Neural progenitor cell (in vitro differentiated cells): ENCODE measurements at regions not wholly inside any gene's neighbourhood (a gene's known extent, or its start where the extent isn't known, plus 50 kb on each side); places are given as distances from the start of the nearest gene placed in this dataset.

ENCODE experiments used
- DNase-seq: peaks from one replicate; pipeline ENCODE4 v3.0.0-alpha.2; 2016; ENCODE audit warnings: low spot score
- H2AFZ ChIP-seq: fragments of 200-600 bp; sonication (generic); replicated peaks from 2 replicates; pipeline ENCODE4 v1.6.1; 2016; ENCODE audit warnings: antibody characterized with exemption
- H3F3A ChIP-seq: fragments of 200-600 bp; sonication (generic); 2 replicates; pipeline ENCODE4 v1.6.1; 2016; ENCODE audit warnings: antibody characterized with exemption, low read depth
- H3K27ac ChIP-seq: fragments of 200-600 bp; sonication (generic); 2 replicates; pipeline ENCODE4 v1.5.1; 2016; ENCODE audit warnings: mild to moderate bottlenecking
- H3K27me3 ChIP-seq: fragments of 200-600 bp; sonication (generic); 2 replicates; pipeline ENCODE4 v1.6.1; 2016; ENCODE audit warnings: mild to moderate bottlenecking, moderate library complexity
- H3K36me3 ChIP-seq: fragments of 200-600 bp; sonication (generic); 2 replicates; pipeline ENCODE4 v1.5.1; 2016
- H3K4me1 ChIP-seq: fragments of 200-600 bp; sonication (generic); 2 replicates; pipeline ENCODE4 v1.6.1; 2016; ENCODE audit warnings: mixed run types
- H3K4me2 ChIP-seq: fragments of 200-600 bp; sonication (generic); 2 replicates; pipeline ENCODE4 v1.6.1; 2016
- H3K4me3 ChIP-seq: fragments of 200-600 bp; sonication (generic); 2 replicates; pipeline ENCODE4 v1.5.1; 2016
- H3K79me2 ChIP-seq: fragments of 200-600 bp; sonication (generic); 2 replicates; pipeline ENCODE4 v1.6.1; 2016; ENCODE audit warnings: low read depth
- H3K9ac ChIP-seq: fragments of 200-600 bp; sonication (generic); 2 replicates; pipeline ENCODE4 v1.6.1; 2016
- H3K9me3 ChIP-seq: fragments of 200-600 bp; sonication (generic); 2 replicates; pipeline ENCODE4 v1.5.1; 2016; ENCODE audit warnings: low read depth
- H4K20me1 ChIP-seq: fragments of 200-600 bp; sonication (generic); 2 replicates; pipeline ENCODE4 v1.6.1; 2016; ENCODE audit warnings: low read depth
- H3K27ac Mint-ChIP-seq: 3 replicates; pipeline ENCODE4 v1.8.0; 2021; ENCODE audit warnings: mixed read lengths
- H3K27me3 Mint-ChIP-seq: 2 replicates; pipeline ENCODE4 v1.8.0; 2022; ENCODE audit warnings: low read depth, mild to moderate bottlenecking, inconsistent platforms, moderate library complexity, mixed read lengths; ENCODE audit not compliant: insufficient read depth
- H3K36me3 Mint-ChIP-seq: 3 replicates; pipeline ENCODE4 v1.8.0; 2021; ENCODE audit warnings: mixed read lengths
- H3K4me1 Mint-ChIP-seq: 3 replicates; pipeline ENCODE4 v1.8.0; 2021; ENCODE audit warnings: mixed read lengths
- H3K4me3 Mint-ChIP-seq: 3 replicates; pipeline ENCODE4 v1.8.0; 2021; ENCODE audit warnings: mild to moderate bottlenecking, moderate library complexity, mixed read lengths
- H3K9me3 Mint-ChIP-seq: 3 replicates; pipeline ENCODE4 v1.8.0; 2020; ENCODE audit warnings: mixed read lengths
- EZH2 ChIP-seq: fragments of 200-600 bp; sonication (generic); IDR thresholded peaks from 2 replicates; pipeline ENCODE4 v1.6.1; 2017; ENCODE audit warnings: antibody characterized with exemption, mild to moderate bottlenecking, moderate library complexity
- EZH2phosphoT487 ChIP-seq: fragments of 200-600 bp; sonication (generic); IDR thresholded peaks from 2 replicates; pipeline ENCODE4 v1.6.1; 2017; ENCODE audit warnings: antibody characterized with exemption
- TF ChIP-seq, protein P1 (sequence below): fragments of 200-600 bp; sonication (generic); IDR thresholded peaks from 2 replicates; pipeline ENCODE4 v1.5.1; 2017; ENCODE audit warnings: antibody characterized with exemption, mild to moderate bottlenecking

DNA sequence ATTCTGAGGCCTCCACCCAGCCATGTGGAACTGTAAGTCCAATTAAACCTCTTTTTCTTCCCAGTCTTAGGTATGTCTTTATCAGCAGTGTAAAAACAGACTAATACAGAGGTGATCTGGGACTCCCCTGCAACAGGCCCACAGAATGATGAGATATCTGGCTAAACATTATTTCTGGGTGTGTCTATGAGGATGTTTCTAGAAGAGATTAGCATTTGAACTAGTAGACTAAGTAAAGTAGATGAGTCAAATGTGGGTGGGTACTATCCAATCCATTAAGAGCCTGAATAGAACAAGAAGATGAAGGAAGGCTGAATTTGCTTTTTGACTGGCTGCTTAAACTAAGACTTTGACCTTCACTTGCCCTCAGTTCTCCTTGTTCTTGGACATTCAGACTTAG is 396.5 kb upstream of the LRRC7 start:
- peaks cover 4% of the 10 kb centered on the region for H3K27me3 Mint-ChIP-seq
- Histone ChIP-seq H3K9ac (no peak overlapping the region), H3K27me3 (no peaks in the 10 kb centered on the region), H3F3A (no peaks in the 10 kb centered on the region), H4K20me1 (no peaks in the 10 kb centered on the region), H3K27ac (no peak overlapping the region), H3K79me2 (no peaks in the 10 kb centered on the region), H3K4me3 (no peak overlapping the region), H3K4me2 (no peak overlapping the region), H3K9me3 (no peaks in the 10 kb centered on the region), H2AFZ (no peak overlapping the region), H3K36me3 (no peaks in the 10 kb centered on the region), H3K4me1 (no peaks in the 10 kb centered on the region)
- no peak for DNase-seq
- H3K36me3 Mint-ChIP-seq, result no peaks in the 10 kb centered on the region
- H3K4me3 Mint-ChIP-seq, result no peak overlapping the region
- H3K4me1 Mint-ChIP-seq, result peaks cover 2% of the 10 kb centered on the region
- peaks cover 16% of the 10 kb centered on the region for H3K9me3 Mint-ChIP-seq
- TF ChIP-seq, protein P1, sequence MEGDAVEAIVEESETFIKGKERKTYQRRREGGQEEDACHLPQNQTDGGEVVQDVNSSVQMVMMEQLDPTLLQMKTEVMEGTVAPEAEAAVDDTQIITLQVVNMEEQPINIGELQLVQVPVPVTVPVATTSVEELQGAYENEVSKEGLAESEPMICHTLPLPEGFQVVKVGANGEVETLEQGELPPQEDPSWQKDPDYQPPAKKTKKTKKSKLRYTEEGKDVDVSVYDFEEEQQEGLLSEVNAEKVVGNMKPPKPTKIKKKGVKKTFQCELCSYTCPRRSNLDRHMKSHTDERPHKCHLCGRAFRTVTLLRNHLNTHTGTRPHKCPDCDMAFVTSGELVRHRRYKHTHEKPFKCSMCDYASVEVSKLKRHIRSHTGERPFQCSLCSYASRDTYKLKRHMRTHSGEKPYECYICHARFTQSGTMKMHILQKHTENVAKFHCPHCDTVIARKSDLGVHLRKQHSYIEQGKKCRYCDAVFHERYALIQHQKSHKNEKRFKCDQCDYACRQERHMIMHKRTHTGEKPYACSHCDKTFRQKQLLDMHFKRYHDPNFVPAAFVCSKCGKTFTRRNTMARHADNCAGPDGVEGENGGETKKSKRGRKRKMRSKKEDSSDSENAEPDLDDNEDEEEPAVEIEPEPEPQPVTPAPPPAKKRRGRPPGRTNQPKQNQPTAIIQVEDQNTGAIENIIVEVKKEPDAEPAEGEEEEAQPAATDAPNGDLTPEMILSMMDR, result no peak
- TF ChIP-seq EZH2 (no peak), EZH2phosphoT487 (no peak)
- H3K27ac Mint-ChIP-seq, result no peak overlapping the region

DNA sequence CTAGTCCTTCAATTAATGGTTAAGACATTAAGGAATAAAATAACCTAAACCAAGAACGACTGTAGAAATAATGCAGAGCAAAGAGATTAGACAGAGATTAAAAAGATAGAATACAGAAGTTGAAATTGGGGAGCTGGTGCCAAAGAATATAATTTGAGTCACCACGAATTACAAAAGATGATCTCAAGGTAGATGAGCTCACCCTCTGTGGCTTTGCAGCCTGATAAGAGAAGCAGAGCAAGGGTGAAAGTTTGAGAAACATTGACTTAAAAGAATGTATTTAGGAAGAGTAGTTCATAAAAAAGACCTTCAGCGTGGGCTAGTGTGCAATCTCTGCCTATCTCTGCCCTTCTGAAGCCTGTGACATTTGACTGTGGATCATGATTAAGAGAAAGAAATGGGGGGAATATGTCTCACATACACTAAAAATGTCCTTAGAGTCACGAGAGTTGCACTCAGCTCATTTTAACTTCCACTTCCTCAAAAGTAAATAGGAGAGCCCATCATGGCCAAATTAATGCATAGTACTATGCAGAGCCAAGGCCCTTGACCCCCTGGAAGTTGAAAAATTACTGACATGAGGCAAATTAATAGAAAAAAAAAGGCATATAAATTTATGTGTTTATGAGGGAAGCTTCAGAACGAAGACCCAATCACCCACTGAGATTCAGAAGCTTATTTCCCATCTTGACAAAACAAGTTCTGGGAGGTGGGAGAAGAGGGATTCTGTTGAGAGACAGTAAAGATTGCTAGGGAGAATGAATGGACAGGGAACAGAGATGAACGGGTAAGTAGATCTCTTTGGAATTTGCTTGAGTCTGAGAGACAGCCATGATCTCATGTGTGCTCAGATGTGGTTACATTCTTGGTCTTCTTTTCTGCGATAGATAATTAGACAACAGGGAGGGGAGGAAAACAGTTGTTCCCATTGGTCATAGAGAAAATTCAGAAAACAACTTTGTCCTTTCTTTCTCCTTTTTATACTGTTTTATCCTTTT is 395.4 kb upstream of the LRRC7 start:
- no peak overlapping the region for H3K4me3 Mint-ChIP-seq
- H3F3A ChIP-seq, result no peaks in the 10 kb centered on the region
- no peaks in the 10 kb centered on the region for H3K9me3 ChIP-seq
- no peak for DNase-seq
- peaks cover 2% of the 10 kb centered on the region for H3K4me1 Mint-ChIP-seq
- H3K27ac ChIP-seq, result no peak overlapping the region
- no peaks in the 10 kb centered on the region for H4K20me1 ChIP-seq
- H3K4me2 ChIP-seq, result no peak overlapping the region
- no peaks in the 10 kb centered on the region for H3K79me2 ChIP-seq
- H3K9me3 Mint-ChIP-seq, result peaks cover 16% of the 10 kb centered on the region
- H3K36me3 Mint-ChIP-seq, result no peaks in the 10 kb centered on the region
- H3K4me1 ChIP-seq, result no peaks in the 10 kb centered on the region
- no peaks in the 10 kb centered on the region for H3K36me3 ChIP-seq
- no peak overlapping the region for H3K27ac Mint-ChIP-seq
- no peak overlapping the region for H3K9ac ChIP-seq
- H3K4me3 ChIP-seq, result no peak overlapping the region
- H3K27me3 ChIP-seq, result no peaks in the 10 kb centered on the region
- no peak overlapping the region for H2AFZ ChIP-seq
- H3K27me3 Mint-ChIP-seq, result peaks cover 4% of the 10 kb centered on the region
- TF ChIP-seq EZH2phosphoT487, result no peak
- TF ChIP-seq, protein P1, result no peak
- no peak for TF ChIP-seq EZH2

DNA sequence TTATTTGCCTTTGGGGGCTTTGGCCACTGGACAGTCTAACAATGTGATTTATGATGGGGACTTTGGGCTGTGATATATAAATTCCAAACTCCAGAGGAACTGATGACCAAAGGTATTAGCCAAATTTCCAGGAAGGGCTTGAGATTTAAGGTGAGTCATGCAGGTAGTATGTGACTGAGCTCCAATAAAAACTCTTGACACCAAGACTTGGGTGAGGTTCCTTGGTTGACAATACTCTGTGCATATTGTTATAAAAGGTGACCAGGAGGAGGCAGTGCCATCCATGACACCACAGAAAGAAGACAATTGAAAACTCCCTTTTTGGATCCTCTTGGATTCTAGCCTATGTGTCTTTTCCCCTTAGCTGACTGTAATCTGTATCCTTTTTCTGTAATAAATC is 392.7 kb upstream of the LRRC7 start:
- no peak overlapping the region for H3K9ac ChIP-seq
- TF ChIP-seq EZH2 (no peak), EZH2phosphoT487 (no peak)
- TF ChIP-seq, protein P1, result no peak
- H3K36me3 ChIP-seq, result no peaks in the 10 kb centered on the region
- peaks cover 2% of the 10 kb centered on the region for H3K4me1 Mint-ChIP-seq
- no peak overlapping the region for H3K27ac Mint-ChIP-seq
- no peak overlapping the region for H3K4me3 ChIP-seq
- H3F3A ChIP-seq, result no peaks in the 10 kb centered on the region
- no peaks in the 10 kb centered on the region for H3K36me3 Mint-ChIP-seq
- no peak overlapping the region for H3K27ac ChIP-seq
- H3K4me3 Mint-ChIP-seq, result no peak overlapping the region
- no peaks in the 10 kb centered on the region for H3K4me1 ChIP-seq
- H4K20me1 ChIP-seq, result no peaks in the 10 kb centered on the region
- no peak for DNase-seq
- no peak overlapping the region for H2AFZ ChIP-seq
- H3K27me3 Mint-ChIP-seq, result peaks cover 4% of the 10 kb centered on the region
- H3K9me3 Mint-ChIP-seq, result peaks cover 6% of the 10 kb centered on the region
- H3K27me3 ChIP-seq, result no peaks in the 10 kb centered on the region
- H3K9me3 ChIP-seq, result no peaks in the 10 kb centered on the region
- H3K4me2 ChIP-seq, result no peak overlapping the region
- no peaks in the 10 kb centered on the region for H3K79me2 ChIP-seq
